DMS53 treated with DMSO at 0.1 percent for 48 hours (cell line): ENCODE measurements at regions not wholly inside any gene's neighbourhood (a gene's known extent, or its start where the extent isn't known, plus 50 kb on each side); places are given as distances from the start of the nearest gene placed in this dataset.
A peak's percentile ranks its signal among the peaks of the same experiment; 100 is the strongest.

ENCODE experiments used
- DNase-seq: peaks from one replicate; lab custom pipeline; 2025; ENCODE audit not compliant: unreplicated experiment; lab: John Stamatoyannopoulos, UW

DNA sequence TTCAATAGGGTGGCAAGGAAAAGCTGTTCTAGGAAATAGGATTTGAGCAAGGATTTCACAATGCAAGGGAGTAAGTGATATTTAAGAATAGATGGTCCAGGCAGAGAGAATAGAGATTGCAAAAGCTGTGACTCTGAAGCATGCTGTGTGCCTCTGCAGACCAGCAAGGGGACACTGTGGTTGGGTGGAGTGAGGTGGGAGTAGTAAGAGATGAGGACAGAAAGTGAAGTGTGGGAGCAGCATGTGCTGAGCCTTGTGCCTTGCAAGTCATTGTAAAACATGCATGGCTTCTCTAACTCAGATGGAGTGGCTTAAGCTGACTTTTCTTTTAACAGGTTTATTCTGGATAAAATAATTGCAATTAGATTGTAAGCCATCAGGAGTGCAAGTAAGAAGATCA is 442.4 kb downstream of the CCSER2 start:
- no peak for DNase-seq

DNA sequence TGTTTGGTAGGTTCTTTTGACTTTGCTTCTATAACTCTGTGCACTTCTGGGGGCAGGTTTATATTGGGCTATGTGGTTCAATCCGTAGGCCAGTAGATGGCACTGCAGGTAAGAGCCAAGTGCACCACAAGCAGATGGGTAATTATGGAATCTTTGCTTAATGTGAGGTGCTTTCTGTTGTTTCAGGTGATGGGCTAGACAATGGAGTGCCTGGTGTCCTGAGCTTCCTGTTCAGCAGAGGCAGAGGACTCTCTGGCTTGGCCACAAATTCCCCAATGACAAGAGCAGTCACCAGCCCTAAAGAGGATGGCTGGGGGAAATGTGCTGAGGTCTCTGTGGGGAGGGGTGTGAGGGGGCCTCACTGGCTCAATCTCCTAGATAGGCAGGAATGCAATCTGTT is 455.0 kb downstream of the CCSER2 start:
- peak; percentile 43 for DNase-seq

DNA sequence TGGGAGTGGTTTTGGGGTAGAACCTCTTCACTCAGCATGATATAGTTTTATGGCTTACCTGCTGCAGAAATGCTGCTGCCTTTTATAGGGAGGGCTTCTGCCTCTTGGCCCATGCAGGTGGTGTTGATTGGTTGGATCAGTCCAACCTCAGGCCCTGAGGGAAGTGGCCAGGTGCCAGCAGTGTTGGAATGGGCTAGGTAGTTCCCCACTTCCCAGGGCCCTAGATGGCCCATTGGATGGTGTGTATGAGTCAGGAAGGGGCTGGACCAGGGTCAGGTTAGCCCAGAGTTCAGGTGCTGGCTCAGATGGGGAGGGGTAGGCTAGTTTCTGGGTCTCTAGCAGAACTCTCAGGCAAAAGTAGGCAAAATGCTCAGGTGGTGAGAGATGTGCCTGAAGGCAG is 455.5 kb downstream of the CCSER2 start:
- DNase-seq, result no peak

- DNase-seq, result no peak
These were observed 456.4 kb downstream of the CCSER2 start for GRCh38 chr10:84784749-84785148.

DNA sequence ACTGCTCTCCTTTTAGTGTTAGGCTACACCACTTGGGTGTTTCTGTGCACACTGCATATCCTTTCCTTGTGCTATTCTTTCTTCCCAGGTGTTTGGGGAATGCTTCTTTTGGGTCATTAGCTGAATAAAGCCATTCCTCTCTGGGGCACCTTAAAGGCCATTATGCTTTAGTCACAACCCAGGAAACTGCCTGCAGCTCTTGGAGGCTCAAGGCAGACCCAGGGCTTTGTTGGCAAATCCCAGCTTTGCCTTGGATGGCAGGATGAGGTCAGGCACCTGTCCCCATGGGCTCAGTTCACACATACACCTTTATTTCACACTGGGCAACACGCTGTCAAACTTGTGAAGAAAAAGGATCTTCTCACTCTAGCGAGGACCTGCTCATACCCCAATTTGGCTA is 460.6 kb downstream of the CCSER2 start:
- no peak for DNase-seq

DNA sequence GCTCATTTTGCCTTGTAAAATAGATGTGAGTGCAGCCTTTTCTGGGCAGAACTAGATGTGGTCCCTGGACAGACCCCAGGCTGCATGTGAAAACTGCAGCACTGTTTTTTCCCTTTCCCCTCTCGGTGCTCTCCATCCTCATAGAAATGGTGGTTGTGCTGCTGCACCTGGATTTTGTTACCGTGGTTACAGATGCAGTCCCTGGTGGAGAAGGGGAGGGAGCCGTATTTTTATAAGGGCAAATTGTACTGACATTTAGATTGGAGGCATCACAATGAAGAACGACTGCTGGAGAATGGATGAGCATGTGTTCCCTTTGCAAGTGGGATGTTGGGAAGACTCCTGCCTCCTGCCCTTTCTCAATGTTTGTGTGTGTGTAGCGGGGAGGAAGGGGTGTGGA is 469.9 kb downstream of the CCSER2 start:
- no peak for DNase-seq

DNA sequence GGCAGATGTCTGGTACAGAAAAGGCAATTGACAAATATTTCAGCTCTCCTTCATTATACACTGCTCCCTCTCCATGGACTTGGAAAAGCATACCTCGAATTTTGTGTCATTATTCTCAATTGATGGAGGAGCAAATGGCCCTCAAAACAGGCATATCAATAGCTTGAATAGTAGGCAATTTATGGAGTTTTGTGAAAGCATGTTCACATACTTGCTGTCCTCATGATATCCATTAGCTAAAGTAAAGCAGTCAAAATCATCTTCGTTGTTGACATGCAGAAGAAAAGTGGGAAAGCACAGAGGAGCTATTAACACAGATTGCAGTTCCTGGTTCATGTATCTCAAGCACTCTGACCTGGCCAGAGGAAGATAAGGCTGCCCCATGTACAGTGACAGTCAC is 472.8 kb downstream of the CCSER2 start:
- no peak for DNase-seq

- DNase-seq, result no peak
These were observed 473.5 kb downstream of the CCSER2 start for GRCh38 chr10:84801916-84802315.

GRCh38 chr10:84805149-84805548 is 476.8 kb downstream of the CCSER2 start:
- no peak for DNase-seq

GRCh38 chr10:84811113-84811512 is 482.7 kb downstream of the CCSER2 start:
- DNase-seq, result no peak

- no peak for DNase-seq
These were observed 490.6 kb downstream of the CCSER2 start for GRCh38 chr10:84818961-84819360.

DNA sequence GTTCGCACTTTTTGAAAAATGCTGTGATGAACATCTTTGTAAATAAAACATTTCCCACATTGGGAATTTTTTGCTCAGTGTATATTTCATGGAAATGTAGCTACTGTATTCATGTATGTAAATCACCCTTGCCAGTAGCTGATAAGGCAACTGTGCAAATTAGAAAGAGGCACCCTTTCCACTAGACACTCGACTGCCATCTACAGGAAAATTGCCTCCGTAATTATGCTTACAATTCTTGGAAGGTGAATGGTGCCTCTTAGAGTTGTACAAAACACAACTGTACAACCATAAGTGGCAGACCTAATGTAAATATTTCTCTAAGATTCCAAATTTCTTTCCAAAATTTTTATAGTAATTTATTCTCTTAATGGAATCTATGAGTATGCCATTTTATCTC is 491.7 kb downstream of the CCSER2 start:
- peak; percentile 41 for DNase-seq

DNA sequence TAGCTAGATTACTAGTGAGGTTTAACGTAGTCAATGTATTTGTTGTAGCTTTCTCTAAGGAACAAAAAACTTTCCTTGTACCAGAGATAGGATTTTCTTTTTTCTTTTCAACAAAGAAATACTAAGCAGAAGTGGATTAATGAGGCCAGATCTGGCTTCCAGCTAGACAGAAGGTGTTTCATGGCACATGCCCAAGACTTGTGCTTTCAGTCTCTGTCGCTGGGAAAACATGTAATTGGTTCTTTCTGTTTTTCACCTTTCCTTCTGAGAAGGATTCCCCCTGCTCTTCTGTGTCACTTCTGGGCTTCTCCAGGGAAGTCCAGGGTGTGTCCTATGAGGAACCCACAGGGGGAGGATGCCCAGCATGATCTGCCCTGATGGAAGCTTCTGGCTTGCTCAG is 492.2 kb downstream of the CCSER2 start:
- DNase-seq, result no peak

DNA sequence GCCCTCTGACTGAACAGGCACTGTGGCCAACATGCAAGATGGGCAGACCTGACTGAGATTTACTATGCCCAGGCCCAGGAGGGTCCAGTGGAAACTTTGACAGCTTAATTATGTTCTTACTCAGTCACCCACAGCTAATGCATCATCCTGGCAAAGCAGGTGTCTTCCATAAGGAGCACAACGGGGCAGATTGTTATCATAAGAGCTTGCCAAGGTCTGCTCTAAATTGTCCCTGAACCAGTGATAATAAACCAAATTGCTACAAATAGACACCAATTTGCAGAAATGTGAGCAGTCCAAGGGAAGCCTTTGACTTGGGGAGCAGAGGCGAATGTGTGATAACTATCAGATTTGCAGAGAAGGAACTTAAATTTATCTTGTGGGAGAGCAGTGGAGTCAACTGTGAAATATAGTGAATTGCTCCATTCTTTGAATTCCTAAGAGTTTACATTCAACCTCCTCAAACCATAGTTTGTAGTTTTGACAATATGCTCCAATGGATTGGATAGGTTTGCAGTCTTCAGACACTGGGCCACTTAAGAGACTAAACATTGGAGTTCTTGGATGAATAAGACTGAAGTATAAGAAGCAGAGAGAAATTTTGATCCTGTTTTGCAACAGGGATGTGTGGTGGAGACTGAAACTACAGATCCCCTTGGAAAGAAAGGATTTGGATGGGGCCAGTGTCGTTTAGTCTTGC is 494.7 kb downstream of the CCSER2 start:
- no peak for DNase-seq

- no peak for DNase-seq
These were observed 496.1 kb downstream of the CCSER2 start for GRCh38 chr10:84824525-84824924.

GRCh38 chr10:84825330-84825729 is 496.9 kb downstream of the CCSER2 start:
- no peak for DNase-seq

- DNase-seq, result no peak
These were observed 498.3 kb downstream of the CCSER2 start for GRCh38 chr10:84826704-84827103.

DNA sequence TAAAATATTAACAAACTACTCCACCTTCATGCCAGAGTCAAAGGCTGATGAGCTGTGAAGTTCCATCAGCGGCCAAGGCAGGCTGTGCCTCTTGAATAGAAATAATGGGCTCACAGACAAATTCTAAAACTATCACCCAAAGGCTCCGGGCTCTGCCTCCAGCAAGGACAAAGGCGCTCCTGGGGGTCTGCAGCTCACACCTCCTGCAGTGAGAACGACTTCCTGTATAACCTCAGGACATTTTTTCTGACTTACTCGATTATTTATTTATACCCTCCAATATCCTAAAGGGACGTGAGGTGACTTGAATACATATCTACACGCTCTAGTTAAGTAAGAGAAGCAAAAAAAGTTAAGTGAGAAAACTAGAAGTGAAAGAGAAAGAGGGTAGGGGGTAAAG is 500.7 kb downstream of the CCSER2 start:
- no peak for DNase-seq

GRCh38 chr10:84837041-84837812 is 508.8 kb downstream of the CCSER2 start:
- no peak for DNase-seq

GRCh38 chr10:84837877-84838276 is 509.5 kb downstream of the CCSER2 start:
- DNase-seq, result no peak

DNA sequence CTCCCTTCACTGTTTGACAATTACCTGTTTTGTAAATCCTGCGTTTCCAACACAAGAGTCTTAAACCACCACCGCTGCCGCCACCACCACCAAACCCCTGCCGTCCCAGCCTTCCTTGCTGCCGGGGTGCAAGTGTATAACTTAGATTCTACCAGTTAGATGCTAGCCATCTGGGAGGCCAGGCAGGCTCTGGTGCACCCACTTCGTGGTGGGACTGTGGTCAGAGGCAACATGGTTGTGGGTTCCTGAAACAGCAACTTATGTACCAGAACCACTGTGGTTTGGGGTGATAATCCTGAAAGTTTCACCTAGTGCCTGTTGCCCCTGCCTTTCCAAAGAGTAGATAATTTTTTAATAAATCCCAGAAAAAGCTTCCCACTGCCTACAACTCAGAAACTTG is 510.5 kb downstream of the CCSER2 start:
- DNase-seq, result no peak

GRCh38 chr10:84842593-84842992 is 514.2 kb downstream of the CCSER2 start:
- no peak for DNase-seq

DNA sequence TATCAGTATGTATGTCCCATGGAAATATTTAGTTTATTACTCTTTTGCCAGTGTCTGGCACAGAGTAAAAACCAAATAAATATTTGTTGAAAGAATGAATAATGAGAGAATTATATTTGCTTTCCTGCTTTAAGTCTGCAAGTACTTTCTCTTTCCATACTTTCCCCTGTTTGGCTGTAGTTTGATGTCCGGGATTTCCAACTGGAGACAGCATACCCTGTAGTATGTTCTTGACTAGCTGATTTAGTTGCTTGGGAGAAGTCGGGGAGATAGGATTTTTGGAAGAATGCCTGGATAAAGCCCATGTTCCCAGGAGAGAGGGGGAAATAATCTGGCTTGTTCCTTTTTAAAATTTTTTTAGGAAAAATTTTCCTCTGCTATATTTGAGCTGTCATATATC is 516.1 kb downstream of the CCSER2 start:
- no peak for DNase-seq
